GM19240 (cell line): ENCODE measurements at regions not wholly inside any gene's neighbourhood (a gene's known extent, or its start where the extent isn't known, plus 50 kb on each side); places are given as distances from the start of the nearest gene placed in this dataset.

Experiments used
- DNase-seq: peaks from one replicate; pipeline ENCODE4 v3.0.0; 2011; ENCODE audit warnings: low spot score; ENCODE audit not compliant: insufficient read length

DNA sequence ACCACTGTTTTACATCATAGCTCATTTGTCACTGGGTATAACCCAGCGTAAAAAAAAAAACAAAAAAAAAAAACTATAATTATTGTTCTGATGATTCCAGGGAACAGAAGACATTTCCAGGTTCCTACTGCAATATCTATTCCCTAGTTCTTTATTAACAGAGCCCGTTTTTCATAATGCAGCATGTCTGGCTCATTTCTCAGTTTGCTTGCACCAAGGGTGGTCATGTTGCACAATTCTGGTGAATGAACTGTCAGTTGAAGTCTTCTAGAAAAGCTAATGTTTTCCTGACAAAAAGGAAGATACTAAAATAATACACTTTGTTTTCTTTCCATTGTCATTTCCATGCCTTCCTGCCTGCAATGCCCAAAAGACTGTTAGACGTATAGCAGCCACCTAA is 180.1 kb downstream of the RDH14 start:
- DNase-seq: no peak

GRCh38 chr2:18379870-18380269 is 180.6 kb downstream of the RDH14 start:
- no peak for DNase-seq

DNA sequence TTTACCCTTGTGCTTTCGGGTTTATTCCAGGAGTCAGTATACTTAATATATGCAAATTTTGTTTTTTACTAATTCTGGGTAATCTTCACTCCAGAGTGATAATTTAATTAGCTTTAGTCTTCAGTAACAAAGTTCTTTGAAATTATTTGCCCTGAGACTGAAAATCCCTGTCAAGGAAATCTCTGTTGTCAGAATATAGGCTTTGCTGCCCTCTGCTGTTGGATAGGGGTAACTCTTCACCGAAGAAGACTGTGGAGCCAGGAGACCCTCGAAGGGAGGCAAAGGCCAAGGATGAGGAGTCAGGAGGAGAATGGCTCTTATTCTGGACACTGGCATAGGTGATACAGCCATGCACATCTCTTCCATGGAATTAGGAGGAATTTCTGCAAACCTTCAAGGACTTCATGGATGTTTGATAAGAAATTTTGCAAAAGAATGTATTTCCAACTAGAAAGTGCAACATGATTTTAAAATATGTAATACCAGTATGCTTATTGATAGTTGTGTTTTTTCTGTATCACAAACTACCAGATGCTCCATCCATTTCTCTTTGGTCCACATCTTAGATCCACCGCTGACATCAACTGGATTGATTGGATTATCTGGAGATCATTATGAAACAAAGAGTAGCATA is 182.3 kb downstream of the RDH14 start:
- peak; percentile 11 for DNase-seq

DNA sequence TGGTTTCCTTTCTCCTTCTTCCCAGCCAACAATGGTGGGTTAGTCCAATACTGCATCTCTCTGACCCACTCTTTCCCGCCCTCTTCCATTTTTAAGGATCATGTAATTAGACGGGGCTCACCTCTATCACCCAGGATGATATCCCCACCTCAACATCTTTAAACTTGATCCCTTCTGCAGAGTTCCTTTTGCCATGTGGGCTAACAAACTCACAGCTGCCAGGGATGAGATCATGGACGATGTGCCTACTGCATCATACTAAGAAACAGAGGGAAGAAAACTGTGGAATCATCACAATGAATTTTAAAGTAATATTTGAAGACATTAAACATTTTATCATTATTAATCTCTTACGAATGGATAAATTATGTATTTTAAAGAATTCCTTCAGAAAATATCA is 183.5 kb downstream of the RDH14 start:
- DNase-seq: no peak

DNA sequence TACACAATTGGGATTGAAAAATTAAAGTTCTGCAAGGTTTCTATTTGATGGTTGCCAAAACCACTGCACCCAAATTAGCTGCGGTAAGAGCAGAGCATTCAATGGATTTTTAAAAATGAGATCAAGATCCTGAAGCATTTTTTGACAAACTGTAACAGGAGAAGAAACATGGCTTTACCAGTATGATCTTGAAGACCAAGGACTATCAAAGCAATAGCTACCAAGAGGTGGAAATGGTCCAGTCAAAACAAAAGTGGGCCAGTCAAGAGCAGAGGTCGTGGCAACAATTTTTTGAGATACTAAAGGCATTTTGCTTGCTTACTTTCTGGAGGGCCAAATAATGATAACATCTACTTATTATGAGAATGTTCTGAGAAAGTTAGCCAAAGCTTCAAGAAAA is 186.8 kb downstream of the RDH14 start:
- DNase-seq: no peak

DNA sequence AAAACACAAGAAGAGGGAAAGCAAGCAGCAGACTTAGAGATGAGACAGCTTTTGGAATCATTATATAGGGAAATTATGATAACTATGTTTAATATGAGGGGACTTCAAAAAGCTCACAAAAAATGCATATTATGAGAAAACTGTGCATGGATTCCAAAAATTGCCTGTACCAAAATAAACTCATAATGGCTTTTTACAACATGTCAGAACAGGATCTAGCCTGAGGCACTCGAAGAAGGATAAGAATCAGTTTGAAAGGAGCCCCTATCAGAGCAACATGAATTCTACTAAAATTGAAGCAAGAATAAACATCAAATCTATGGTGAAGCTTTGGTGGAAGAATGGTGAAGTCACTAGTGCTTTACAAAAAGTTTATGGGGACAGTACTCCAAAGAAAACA is 187.4 kb downstream of the RDH14 start:
- no peak for DNase-seq

GRCh38 chr2:18372641-18373040 is 187.8 kb downstream of the RDH14 start:
- DNase-seq: no peak

DNA sequence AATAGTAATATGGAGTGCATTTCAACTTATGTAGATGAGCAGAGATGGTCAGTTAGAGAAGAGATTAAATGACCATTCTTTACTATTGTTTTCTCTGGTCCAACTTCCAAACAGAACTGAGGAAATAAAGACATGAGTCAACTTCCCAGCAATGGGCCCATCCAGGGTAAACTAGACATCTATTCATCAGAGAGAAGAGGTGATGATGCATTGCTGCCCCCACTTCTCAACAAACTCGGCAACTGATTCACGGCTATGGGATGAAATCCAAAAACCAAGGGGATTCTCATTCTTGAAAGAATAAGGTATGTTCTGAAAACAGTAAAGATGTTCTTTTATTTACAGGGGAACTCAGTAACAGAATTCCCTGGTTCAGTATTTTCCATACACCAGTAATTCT is 190.7 kb downstream of the RDH14 start:
- no peak for DNase-seq

- DNase-seq: no peak
Measured at GRCh38 chr2:18368008-18368407, 192.4 kb downstream of the RDH14 start.

DNA sequence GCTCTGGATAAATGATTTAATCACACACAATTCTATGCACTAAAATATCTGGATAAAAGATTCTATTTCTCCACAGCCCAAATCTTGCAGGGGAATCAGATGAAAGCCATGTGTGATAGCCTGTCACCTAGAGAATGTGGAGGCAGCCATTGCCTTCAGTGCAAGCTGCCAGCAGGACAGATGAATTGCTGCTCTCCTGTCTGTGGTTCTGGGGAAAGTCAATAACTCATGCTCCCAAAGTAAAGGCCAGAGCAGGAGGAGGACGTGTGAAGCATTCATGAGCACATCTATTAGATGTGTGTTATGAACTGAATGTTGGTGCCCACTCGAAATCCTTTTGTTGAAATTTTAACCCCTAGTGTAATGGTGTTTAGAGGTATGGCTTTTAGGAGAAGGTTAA is 195.1 kb downstream of the RDH14 start:
- DNase-seq: no peak

DNA sequence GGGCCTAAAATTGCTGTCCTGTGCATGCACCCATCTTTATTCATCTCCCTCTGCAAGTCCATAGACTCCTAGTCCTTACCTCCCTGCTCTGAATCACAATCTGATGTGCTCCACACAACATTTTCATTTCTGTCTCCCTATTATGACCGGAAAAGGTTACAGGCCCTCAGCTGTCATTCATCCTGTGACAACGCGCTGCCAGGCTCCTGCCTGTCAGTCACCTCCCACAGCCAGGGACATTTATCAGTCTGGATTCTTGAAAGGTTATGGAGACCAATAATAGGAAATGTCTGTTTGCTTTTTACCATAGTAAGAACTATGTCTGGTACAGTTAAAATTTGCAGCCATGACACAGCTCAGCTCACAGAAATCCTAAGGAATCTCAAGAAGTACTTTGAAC is 197.1 kb downstream of the RDH14 start:
- no peak for DNase-seq

- DNase-seq: no peak
Measured at GRCh38 chr2:18362696-18363095, 197.8 kb downstream of the RDH14 start.

DNA sequence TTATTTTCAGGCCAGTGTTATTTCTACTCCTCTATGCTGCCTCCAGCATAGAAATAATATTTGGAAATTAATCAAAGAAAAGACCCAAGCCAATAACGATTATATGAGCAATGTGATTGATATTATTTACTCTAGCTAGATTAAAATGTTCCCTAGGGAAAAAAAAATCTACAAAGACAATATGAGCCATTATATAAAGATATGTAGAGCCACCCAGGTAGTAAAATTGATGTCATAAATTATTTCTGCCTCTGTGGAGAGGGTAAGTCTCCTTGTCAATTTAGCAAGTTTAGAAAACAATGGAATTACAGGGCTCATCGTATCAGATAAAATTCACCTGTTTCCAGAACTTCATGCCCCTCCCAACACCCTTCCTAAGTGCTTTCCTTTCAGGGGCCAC is 202.9 kb downstream of the RDH14 start:
- no peak for DNase-seq

- no peak for DNase-seq
Measured at GRCh38 chr2:18356676-18357075, 203.8 kb downstream of the RDH14 start.

DNA sequence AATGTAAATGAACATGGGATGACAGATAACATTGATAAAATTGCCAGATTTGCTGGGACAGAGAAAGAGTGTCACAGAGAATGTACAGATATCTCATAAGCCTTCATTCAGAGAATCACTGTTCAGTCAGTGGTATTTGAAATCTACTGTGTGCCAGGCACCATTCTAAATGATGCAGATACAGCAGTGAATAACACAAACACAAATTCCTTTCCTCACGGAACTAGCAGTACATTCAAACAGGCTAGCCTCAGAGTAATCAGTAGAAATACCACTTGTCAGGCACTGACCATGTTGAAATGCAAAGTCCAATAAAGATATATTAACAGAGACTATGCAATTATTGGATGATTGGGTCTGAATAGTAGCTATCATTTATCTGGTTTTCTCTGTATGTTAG is 211.0 kb downstream of the RDH14 start:
- no peak for DNase-seq

DNA sequence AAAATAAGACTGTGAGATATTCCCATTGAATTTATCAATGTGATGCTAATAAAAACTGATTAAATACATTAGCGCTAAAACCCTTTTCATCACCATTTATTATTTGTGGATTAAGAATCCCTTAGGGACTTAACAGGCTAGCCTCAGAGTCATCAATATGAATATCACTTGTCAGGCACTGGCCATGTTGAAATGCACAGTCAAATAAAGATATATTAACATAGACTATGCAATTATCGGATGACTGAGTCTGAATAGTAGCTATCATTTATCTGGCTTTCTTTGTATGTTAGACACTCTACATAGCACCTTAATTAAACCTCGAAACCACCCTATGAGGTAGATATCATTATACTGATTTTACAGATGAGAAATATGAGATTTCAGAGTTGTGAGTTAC is 213.6 kb downstream of the RDH14 start:
- no peak for DNase-seq

GRCh38 chr2:18346344-18346743 is 214.1 kb downstream of the RDH14 start:
- DNase-seq: no peak

GRCh38 chr2:18345848-18346247 is 214.6 kb downstream of the RDH14 start:
- no peak for DNase-seq

DNA sequence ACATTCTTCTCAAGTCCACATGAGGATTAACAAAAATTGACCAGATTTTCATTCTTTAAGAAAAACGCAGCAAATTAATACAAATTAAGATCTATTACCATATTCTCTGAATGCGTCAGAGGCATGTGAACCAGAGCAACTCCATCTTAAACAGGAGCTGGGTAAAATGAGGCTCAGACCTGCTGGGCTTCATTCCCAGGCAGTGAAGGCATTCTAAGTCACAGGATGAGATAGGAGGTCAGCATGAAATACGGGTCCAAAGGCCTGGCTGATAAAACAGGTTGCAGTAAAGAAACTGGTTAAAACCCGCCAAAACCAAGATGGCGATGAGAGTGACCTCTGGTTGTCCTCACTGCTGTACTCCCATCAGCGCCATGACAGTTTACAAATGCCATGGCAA is 217.6 kb downstream of the RDH14 start:
- no peak for DNase-seq

GRCh38 chr2:18339326-18339725 is 221.1 kb downstream of the RDH14 start:
- no peak for DNase-seq

- DNase-seq: no peak
Measured at GRCh38 chr2:18336975-18337374, 223.5 kb downstream of the RDH14 start.

- no peak for DNase-seq
Measured at GRCh38 chr2:18332477-18332876, 228.0 kb downstream of the RDH14 start.

DNA sequence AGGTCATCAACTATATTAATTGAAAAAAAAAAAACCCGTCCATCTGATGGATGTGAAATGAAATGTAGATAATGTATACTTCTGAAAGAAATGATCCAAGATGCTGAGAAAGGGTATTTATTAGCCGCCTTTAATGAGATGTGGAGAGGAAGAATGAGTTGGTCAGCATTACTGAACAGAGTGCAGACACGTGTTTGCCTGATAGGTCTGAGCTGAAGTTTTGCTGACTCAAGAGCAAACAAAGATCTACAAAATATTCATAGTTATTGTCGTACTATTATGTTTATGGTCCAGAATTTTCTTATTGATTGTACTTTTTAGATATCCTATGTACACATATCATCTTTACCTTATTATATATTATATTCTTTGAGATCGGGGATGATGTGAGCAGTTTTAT is 235.3 kb downstream of the RDH14 start:
- no peak for DNase-seq

DNA sequence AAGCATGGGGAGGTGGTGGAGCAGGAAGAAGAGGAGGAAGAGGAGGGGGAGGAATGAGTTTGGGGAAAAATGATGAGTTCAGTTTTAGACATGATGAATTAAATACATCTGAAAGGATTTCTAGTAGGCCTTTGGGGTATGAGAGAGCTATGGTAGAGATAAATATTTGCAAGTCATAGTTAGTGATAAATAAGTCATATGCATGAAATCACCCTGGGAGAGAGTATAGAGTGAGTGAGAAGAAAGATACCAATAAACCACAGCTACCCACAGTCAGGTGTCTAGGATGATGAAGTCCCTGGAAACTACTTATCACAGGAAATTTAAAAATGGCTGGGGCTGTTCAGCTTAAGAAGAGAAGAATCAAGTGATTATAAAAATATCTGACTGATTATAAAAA is 240.5 kb downstream of the RDH14 start:
- no peak for DNase-seq
